Smooth muscle cell (in vitro differentiated cells): ENCODE measurements at regions not wholly inside any gene's neighbourhood (a gene's known extent, or its start where the extent isn't known, plus 50 kb on each side); places are given as distances from the start of the nearest gene placed in this dataset.

Source experiments
- DNase-seq: peaks from one replicate; lab custom pipeline; 2025; ENCODE audit not compliant: unreplicated experiment; lab: John Stamatoyannopoulos, UW
- H2AFZ ChIP-seq: fragments of 200-600 bp; sonication (generic); 2 replicates; pipeline ENCODE4 v1.6.0; 2016; ENCODE audit warnings: antibody characterized with exemption, low read depth, mild to moderate bottlenecking
- H3F3A ChIP-seq: fragments of 200-600 bp; sonication (generic); 2 replicates; pipeline ENCODE4 v1.6.0; 2017; ENCODE audit warnings: antibody characterized with exemption, low read depth
- H3K27ac ChIP-seq: fragments of 200-600 bp; sonication (generic); 2 replicates; pipeline ENCODE4 v1.5.1; 2016; ENCODE audit warnings: low read depth, mild to moderate bottlenecking
- H3K27me3 ChIP-seq: fragments of 200-600 bp; sonication (generic); 2 replicates; pipeline ENCODE4 v1.6.1; 2016; ENCODE audit warnings: low read depth, mild to moderate bottlenecking
- H3K36me3 ChIP-seq: fragments of 200-600 bp; sonication (generic); 2 replicates; pipeline ENCODE4 v1.5.1; 2016; ENCODE audit warnings: low read depth
- H3K4me1 ChIP-seq: fragments of 200-600 bp; sonication (generic); 2 replicates; pipeline ENCODE4 v1.5.1; 2016; ENCODE audit warnings: low read depth
- H3K4me2 ChIP-seq: fragments of 200-600 bp; sonication (generic); 2 replicates; pipeline ENCODE4 v1.6.0; 2016; ENCODE audit warnings: mild to moderate bottlenecking
- H3K4me3 ChIP-seq: fragments of 200-600 bp; sonication (generic); 2 replicates; pipeline ENCODE4 v1.5.1; 2016; ENCODE audit warnings: mild to moderate bottlenecking
- H3K79me2 ChIP-seq: fragments of 200-600 bp; sonication (generic); 2 replicates; pipeline ENCODE4 v1.6.0; 2016; ENCODE audit warnings: low read depth, mild to moderate bottlenecking
- H3K9ac ChIP-seq: fragments of 200-600 bp; sonication (generic); 2 replicates; pipeline ENCODE4 v1.6.0; 2016; ENCODE audit warnings: low read depth
- H3K9me3 ChIP-seq: fragments of 200-600 bp; sonication (generic); replicated peaks from 2 replicates; pipeline ENCODE4 v1.5.1; 2016; ENCODE audit warnings: low read depth
- H4K20me1 ChIP-seq: fragments of 200-600 bp; sonication (generic); 2 replicates; pipeline ENCODE4 v1.6.0; 2016; ENCODE audit warnings: low read depth
- WGBS: methylation state at CpG from one replicate; pipeline ENCODE4 v1.1.7; 2016; ENCODE audit warnings: low lambda C conversion rate; 5-methylcytosine and 5-hydroxymethylcytosine counted together
- TF ChIP-seq, protein P1 (sequence below): fragments of 200-600 bp; sonication (generic); IDR thresholded peaks from 2 replicates; pipeline ENCODE4 v1.5.1; 2017; ENCODE audit warnings: borderline replicate concordance, mild to moderate bottlenecking, antibody characterized with exemption; ENCODE audit not compliant: insufficient read depth, poor library complexity, severe bottlenecking

DNA sequence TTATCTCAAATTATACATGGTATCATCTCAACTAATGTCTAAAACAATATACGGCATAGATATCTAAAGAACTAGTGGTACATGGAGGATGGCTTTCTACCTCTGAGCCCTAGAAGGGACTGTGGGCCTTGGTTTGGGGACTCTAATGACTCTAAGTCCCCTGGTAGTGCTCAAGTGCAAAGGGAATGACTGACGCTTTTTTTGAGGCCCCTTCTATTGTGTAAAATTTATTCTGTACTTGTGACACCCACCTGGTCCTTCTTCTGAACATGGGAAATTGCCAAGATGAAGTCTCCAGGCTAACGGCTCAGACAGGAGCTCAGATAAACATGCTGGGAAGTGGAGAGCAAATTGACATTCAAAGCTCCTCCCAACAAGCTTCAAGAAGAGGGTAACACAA, 53.4 kb upstream of the IGLL5 start:
- no peaks in the 10 kb centered on the region for H4K20me1 ChIP-seq
- no peaks in the 10 kb centered on the region for H3K79me2 ChIP-seq
- no peak for DNase-seq
- no peaks in the 10 kb centered on the region for H3F3A ChIP-seq
- H3K4me2 ChIP-seq = no peak overlapping the region
- 85% methylated on average over 3 of the region's 3 CpGs for WGBS
- no peaks in the 10 kb centered on the region for H3K4me1 ChIP-seq
- H3K27me3 ChIP-seq = peaks cover 29% of the 10 kb centered on the region
- H3K9ac ChIP-seq = no peak overlapping the region
- H3K9me3 ChIP-seq = no peaks in the 10 kb centered on the region
- TF ChIP-seq, protein P1, sequence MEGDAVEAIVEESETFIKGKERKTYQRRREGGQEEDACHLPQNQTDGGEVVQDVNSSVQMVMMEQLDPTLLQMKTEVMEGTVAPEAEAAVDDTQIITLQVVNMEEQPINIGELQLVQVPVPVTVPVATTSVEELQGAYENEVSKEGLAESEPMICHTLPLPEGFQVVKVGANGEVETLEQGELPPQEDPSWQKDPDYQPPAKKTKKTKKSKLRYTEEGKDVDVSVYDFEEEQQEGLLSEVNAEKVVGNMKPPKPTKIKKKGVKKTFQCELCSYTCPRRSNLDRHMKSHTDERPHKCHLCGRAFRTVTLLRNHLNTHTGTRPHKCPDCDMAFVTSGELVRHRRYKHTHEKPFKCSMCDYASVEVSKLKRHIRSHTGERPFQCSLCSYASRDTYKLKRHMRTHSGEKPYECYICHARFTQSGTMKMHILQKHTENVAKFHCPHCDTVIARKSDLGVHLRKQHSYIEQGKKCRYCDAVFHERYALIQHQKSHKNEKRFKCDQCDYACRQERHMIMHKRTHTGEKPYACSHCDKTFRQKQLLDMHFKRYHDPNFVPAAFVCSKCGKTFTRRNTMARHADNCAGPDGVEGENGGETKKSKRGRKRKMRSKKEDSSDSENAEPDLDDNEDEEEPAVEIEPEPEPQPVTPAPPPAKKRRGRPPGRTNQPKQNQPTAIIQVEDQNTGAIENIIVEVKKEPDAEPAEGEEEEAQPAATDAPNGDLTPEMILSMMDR = no peak
- H3K36me3 ChIP-seq = no peaks in the 10 kb centered on the region
- no peak overlapping the region for H2AFZ ChIP-seq
- H3K27ac ChIP-seq = no peak overlapping the region
- H3K4me3 ChIP-seq = no peak overlapping the region

DNA sequence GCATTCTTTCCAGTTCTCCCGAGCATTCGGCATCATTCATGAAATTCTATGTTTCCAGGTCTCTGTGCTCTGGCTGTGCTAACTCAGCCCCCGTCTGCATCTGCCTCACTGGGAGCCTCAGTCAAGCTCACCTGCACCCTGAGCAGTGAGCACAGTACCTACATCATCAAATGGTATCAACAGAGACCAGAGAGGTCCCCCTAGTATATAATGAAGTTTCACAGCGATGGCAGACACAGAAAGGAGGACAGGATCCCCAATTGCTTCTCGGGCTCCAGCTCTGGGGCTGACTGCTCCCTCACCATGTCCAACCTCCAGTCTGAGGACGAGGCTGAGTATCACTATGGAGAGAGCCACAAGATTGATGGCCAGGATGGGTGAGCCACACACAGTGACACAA, 52.8 kb upstream of the IGLL5 start:
- Histone ChIP-seq H2AFZ (no peak overlapping the region), H3K4me3 (no peak overlapping the region), H3K9me3 (no peaks in the 10 kb centered on the region), H3K27me3 (peaks cover 29% of the 10 kb centered on the region), H3F3A (no peaks in the 10 kb centered on the region), H3K79me2 (no peaks in the 10 kb centered on the region), H3K9ac (no peak overlapping the region), H3K4me2 (no peak overlapping the region), H3K27ac (no peak overlapping the region), H4K20me1 (no peaks in the 10 kb centered on the region), H3K4me1 (no peaks in the 10 kb centered on the region), H3K36me3 (no peaks in the 10 kb centered on the region)
- DNase-seq = no peak
- 81% methylated on average over 6 of the region's 6 CpGs for WGBS
- TF ChIP-seq, protein P1 = no peak

DNA sequence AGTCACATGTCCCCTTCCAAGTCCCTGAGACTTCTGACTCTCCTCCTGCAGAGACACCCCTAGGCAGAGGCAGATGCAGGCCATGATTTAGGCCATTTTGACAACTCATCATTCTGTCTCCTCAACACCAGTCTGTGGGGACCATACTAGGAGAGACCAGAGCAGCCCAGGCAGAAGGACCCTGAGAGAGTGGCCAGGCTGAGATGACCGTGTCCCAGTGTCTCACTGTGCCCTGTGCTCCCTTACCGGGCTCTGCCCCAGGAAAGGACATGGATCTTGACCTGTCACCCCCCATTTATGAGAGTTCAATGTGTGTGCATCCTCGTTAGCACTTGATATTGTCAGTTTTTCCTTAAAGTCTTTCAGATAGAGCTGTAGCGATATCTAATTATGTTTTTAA, 52.4 kb upstream of the IGLL5 start:
- TF ChIP-seq, protein P1 = no peak
- no peak overlapping the region for H3K4me3 ChIP-seq
- no peaks in the 10 kb centered on the region for H3K9me3 ChIP-seq
- no peaks in the 10 kb centered on the region for H4K20me1 ChIP-seq
- H3F3A ChIP-seq = no peaks in the 10 kb centered on the region
- no peak overlapping the region for H3K9ac ChIP-seq
- H3K36me3 ChIP-seq = no peaks in the 10 kb centered on the region
- no peak overlapping the region for H2AFZ ChIP-seq
- H3K27ac ChIP-seq = no peak overlapping the region
- no peaks in the 10 kb centered on the region for H3K4me1 ChIP-seq
- peaks cover 31% of the 10 kb centered on the region for H3K27me3 ChIP-seq
- WGBS = 74% methylated on average over 4 of the region's 4 CpGs
- DNase-seq = no peak
- no peaks in the 10 kb centered on the region for H3K79me2 ChIP-seq
- H3K4me2 ChIP-seq = no peak overlapping the region

DNA sequence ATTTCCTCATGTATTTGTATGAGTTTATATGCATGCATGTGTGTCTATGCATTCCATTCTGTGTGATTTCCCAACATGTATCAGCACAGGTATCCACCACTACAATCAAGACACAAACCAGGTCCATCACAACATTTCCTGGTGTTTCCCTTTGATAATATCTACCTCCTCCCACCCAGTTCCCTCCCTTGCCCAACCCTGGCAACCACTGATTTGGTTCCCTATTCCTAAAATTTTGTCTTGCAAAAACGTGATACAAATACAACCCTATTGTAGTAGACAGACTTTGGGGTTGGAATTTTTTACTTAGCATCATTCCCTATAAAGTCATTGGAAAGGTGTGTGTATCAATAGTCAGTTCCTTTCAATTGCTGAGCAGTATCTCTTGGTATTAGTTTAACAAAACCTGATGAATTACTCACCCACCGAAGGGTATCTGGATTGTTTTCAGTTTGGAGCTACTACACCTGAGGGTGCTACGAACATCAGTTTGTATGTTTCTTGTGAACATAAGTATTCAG, 51.8 kb upstream of the IGLL5 start:
- TF ChIP-seq, protein P1 = no peak
- peaks cover 36% of the 10 kb centered on the region for H3K27me3 ChIP-seq
- no peaks in the 10 kb centered on the region for H4K20me1 ChIP-seq
- no peaks in the 10 kb centered on the region for H3K79me2 ChIP-seq
- no peaks in the 10 kb centered on the region for H3K9me3 ChIP-seq
- no peak for DNase-seq
- H3K4me2 ChIP-seq = no peak overlapping the region
- H2AFZ ChIP-seq = no peak overlapping the region
- 64% methylated on average over 3 of the region's 3 CpGs for WGBS
- H3K36me3 ChIP-seq = no peaks in the 10 kb centered on the region
- H3K4me3 ChIP-seq = no peak overlapping the region
- no peaks in the 10 kb centered on the region for H3F3A ChIP-seq
- no peak overlapping the region for H3K27ac ChIP-seq
- H3K4me1 ChIP-seq = no peaks in the 10 kb centered on the region
- H3K9ac ChIP-seq = no peak overlapping the region
